ENCODE measurements at regions not wholly inside any gene's neighbourhood (a gene's known extent, or its start where the extent isn't known, plus 50 kb on each side); places are given as distances from the start of the nearest gene placed in this dataset.

DNA sequence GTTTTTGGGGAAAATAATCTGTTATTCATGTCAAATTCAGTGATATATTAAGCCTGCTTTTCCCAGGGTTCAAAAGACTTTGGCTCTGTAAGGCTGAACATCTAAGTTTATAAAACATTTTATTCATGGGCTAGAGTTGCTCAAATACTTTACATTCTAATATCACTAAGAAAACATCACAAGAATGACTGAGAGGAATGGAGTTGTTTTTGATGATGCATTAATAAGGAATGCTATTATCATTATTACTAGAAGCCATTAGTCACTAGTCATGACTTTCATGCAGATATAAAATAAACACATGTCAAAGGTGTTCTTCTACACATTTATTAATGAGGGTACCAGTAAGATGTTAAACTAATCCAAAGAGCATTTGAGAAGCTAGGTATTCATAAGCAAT, 185.5 kb upstream of the KCNN2 start:
- CTCF ChIA-PET, result no interaction called here
- no peak for DNase-seq (ENCODE audit: low read depth, low spot score)
- no peak overlapping the region for H2AFZ ChIP-seq (ENCODE audit: low read depth, low read length, poor library complexity, severe bottlenecking)

More for the DNA sequence above, 185.5 kb upstream of the KCNN2 start:
- ChIA-PET POLR2A (no interaction called here), RAD21 (ENCODE audit: low non-redundant PET in 1 of 2, low total read pairs in 2 of 2, uncharacterized antibody in 2 of 2, unreplicated experiment in 2 of 2) (no interaction called here)
- H3K4me1 ChIP-seq (ENCODE audit: control insufficient read depth in 1 of 2, insufficient read depth in 2 of 2, low read length in 2 of 2), result no peaks in the 10 kb centered on the region
- H3K27ac ChIP-seq (ENCODE audit: low read depth, low read length), result no peak overlapping the region
- H4K20me1 ChIP-seq (ENCODE audit: insufficient read depth), result no peaks in the 10 kb centered on the region
- no peaks in the 10 kb centered on the region; a peak in 1 of 4 replicates for H3K9me3 ChIP-seq (ENCODE audit: control insufficient read depth in 1 of 2, insufficient read depth in 1 of 2, low read depth in 1 of 2, low read length in 2 of 2)
- intact Hi-C loops (cut with micrococcal nuclease), result no loop called here
- H3K9ac ChIP-seq (ENCODE audit: low read length), result no peak overlapping the region
- no peak for TF ChIP-seq CEBPB (IDR thresholded peaks at IDR 0.05; ENCODE audit: low read depth)
- TF ChIP-seq SRF (IDR thresholded peaks at IDR 0.05; ENCODE audit: low read depth), result no peak
- TF ChIP-seq ZNF274 (IDR thresholded peaks at IDR 0.05; ENCODE audit: low read depth, low read length), result no peak
- TF ChIP-seq, protein P1, sequence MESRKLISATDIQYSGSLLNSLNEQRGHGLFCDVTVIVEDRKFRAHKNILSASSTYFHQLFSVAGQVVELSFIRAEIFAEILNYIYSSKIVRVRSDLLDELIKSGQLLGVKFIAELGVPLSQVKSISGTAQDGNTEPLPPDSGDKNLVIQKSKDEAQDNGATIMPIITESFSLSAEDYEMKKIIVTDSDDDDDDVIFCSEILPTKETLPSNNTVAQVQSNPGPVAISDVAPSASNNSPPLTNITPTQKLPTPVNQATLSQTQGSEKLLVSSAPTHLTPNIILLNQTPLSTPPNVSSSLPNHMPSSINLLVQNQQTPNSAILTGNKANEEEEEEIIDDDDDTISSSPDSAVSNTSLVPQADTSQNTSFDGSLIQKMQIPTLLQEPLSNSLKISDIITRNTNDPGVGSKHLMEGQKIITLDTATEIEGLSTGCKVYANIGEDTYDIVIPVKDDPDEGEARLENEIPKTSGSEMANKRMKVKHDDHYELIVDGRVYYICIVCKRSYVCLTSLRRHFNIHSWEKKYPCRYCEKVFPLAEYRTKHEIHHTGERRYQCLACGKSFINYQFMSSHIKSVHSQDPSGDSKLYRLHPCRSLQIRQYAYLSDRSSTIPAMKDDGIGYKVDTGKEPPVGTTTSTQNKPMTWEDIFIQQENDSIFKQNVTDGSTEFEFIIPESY (IDR thresholded peaks at IDR 0.05; ENCODE audit: extremely low read depth, insufficient replicate concordance, low read length), result no peak
- TF ChIP-seq EGR1 (IDR thresholded peaks at IDR 0.05; ENCODE audit: low read depth), result no peak
- no peak for TF ChIP-seq SIN3A (IDR thresholded peaks at IDR 0.05; ENCODE audit: low read depth)
- TF ChIP-seq CTCF (IDR thresholded peaks at IDR 0.05 in 2 of 3, conservative IDR thresholded peaks at IDR 0.05 in 1 of 3; ENCODE audit: borderline replicate concordance in 1 of 3, insufficient read depth in 1 of 3, low read depth in 2 of 3, low read length in 2 of 3), result no peak
- TF ChIP-seq MAX (IDR thresholded peaks at IDR 0.05), result no peak
- no peak for TF ChIP-seq TCF7L2 (IDR thresholded peaks at IDR 0.05; ENCODE audit: borderline replicate concordance, extremely low read depth, insufficient read depth, insufficient read length)
- TF ChIP-seq CBX3 (IDR thresholded peaks at IDR 0.05; ENCODE audit: low read depth), result no peak
- no peak for TF ChIP-seq SP1 (IDR thresholded peaks at IDR 0.05; ENCODE audit: low read depth)
- no peak for TF ChIP-seq POLR2AphosphoS5 (IDR thresholded peaks at IDR 0.05; ENCODE audit: low read depth, low read length)
- no peak for TF ChIP-seq POLR2A (IDR thresholded peaks at IDR 0.05; ENCODE audit: borderline replicate concordance, extremely low read depth, insufficient read depth, insufficient read length)
- no peak for TF ChIP-seq ATF3 (IDR thresholded peaks at IDR 0.05)
- H3K79me2 ChIP-seq (ENCODE audit: insufficient read depth, low read length), result no peaks in the 10 kb centered on the region
- no peak overlapping the region for H3K4me3 ChIP-seq (replicated peaks in 1 of 2; ENCODE audit: low read depth in 1 of 2, low read length in 2 of 2)
- H3K4me2 ChIP-seq (ENCODE audit: low read length), result no peak overlapping the region
- no peaks in the 10 kb centered on the region for H3K36me3 ChIP-seq (ENCODE audit: control insufficient read depth in 1 of 2, insufficient read depth in 2 of 2, low read length in 2 of 2)
- no peaks in the 10 kb centered on the region for H3K9me2 ChIP-seq (ENCODE audit: insufficient read depth)
- BruUV-seq (replicated peaks), result no TSS peak
- no peaks in the 10 kb centered on the region for H3K27me3 ChIP-seq (ENCODE audit: insufficient read depth, low read length)
- ATAC-seq, result no peak
